ENCODE measurements at regions not wholly inside any gene's neighbourhood (a gene's known extent, or its start where the extent isn't known, plus 50 kb on each side); places are given as distances from the start of the nearest gene placed in this dataset.

GRCh38 chr16:52800432-52800831, 252.3 kb downstream of the CHD9NB start:
- intact Hi-C loops (cut with micrococcal nuclease) (no loop called here), in situ Hi-C loops (cut with MboI) (no loop called here)
- no peaks in the 10 kb centered on the region for H3K79me2 ChIP-seq (ENCODE audit: control insufficient read depth, insufficient read depth, low read length)
- no peaks in the 10 kb centered on the region for H3K9me1 ChIP-seq (ENCODE audit: control insufficient read depth, insufficient read depth, low read length)
- no peak for TF ChIP-seq DNMT1 (IDR thresholded peaks at IDR 0.05)
- no peak for TF ChIP-seq USF1 (CRISPR knock-in tag; IDR thresholded peaks at IDR 0.05)
- TF ChIP-seq TCF15 (CRISPR knock-in tag; IDR thresholded peaks at IDR 0.05), result no peak
- no peak for TF ChIP-seq ETS1 (conservative IDR thresholded peaks at IDR 0.05; ENCODE audit: control insufficient read depth, low read depth, low read length)
- TF ChIP-seq ZBTB9 (CRISPR knock-in tag; IDR thresholded peaks at IDR 0.05), result no peak
- TF ChIP-seq DACH1 (IDR thresholded peaks at IDR 0.05; ENCODE audit: partially characterized antibody), result no peak
- TF ChIP-seq ZNF655 (CRISPR knock-in tag; IDR thresholded peaks at IDR 0.05), result no peak
- no peak for TF ChIP-seq XRCC5 (IDR thresholded peaks at IDR 0.05; ENCODE audit: low read depth, low read length)
- TF ChIP-seq CHAMP1 (IDR thresholded peaks at IDR 0.05), result no peak
- no peak for TF ChIP-seq DLX4 (CRISPR knock-in tag; IDR thresholded peaks at IDR 0.05)
- no peak for TF ChIP-seq HEY1 (CRISPR knock-in tag; IDR thresholded peaks at IDR 0.05; ENCODE audit: borderline replicate concordance)
- TF ChIP-seq E2F4 (CRISPR knock-in tag; IDR thresholded peaks at IDR 0.05; ENCODE audit: low read depth), result no peak
- TF ChIP-seq GTF2E2 (tag; IDR thresholded peaks at IDR 0.05), result no peak
- H3K4me3 ChIP-seq, result no peak overlapping the region
- no peaks in the 10 kb centered on the region for H3K9me3 ChIP-seq (replicated peaks; ENCODE audit: control insufficient read depth, insufficient read depth, low read depth, low read length)
- DNase-seq (ENCODE audit: extremely low read depth in 1 of 4, low spot score in 3 of 4) (no peak), FAIRE-seq (no peak), ATAC-seq (no peak)
- H3K9ac ChIP-seq (ENCODE audit: insufficient read depth in 1 of 2, low read depth in 2 of 2, low read length in 2 of 2), result no peak overlapping the region
- H4K20me1 ChIP-seq (replicated peaks; ENCODE audit: control insufficient read depth, insufficient read depth, low read length), result no peaks in the 10 kb centered on the region
- ChIA-PET CTCF (ENCODE audit: low intra/inter-chr PET ratio) (no interaction called here), POLR2A (no interaction called here)
- H3K4me2 ChIP-seq (ENCODE audit: insufficient read depth, low read length), result no peak overlapping the region
- no peaks in the 10 kb centered on the region for H3K27me3 ChIP-seq (ENCODE audit: control insufficient read depth in 2 of 2, insufficient read depth in 2 of 2, low read length in 2 of 2)
- H3K4me1 ChIP-seq (replicated peaks in 1 of 2; ENCODE audit: control insufficient read depth in 2 of 2, insufficient read depth in 2 of 2, low read length in 2 of 2), result no peaks in the 10 kb centered on the region
- H2AFZ ChIP-seq (ENCODE audit: low read depth, low read length), result no peak overlapping the region
- no peaks in the 10 kb centered on the region for H3K36me3 ChIP-seq (ENCODE audit: control insufficient read depth, insufficient read depth, low read length)
- BruUV-seq (replicated peaks), result no TSS peak
- WGBS (ENCODE audit: insufficient coverage, low coverage, missing lambda C conversion rate), result 0% methylated on average over 4 of the region's 4 CpGs
- no peak overlapping the region for H3K27ac ChIP-seq (ENCODE audit: extremely low read depth, low read depth, low read length)
